Neural progenitor cell (in vitro differentiated cells): ENCODE measurements at regions not wholly inside any gene's neighbourhood (a gene's known extent, or its start where the extent isn't known, plus 50 kb on each side); places are given as distances from the start of the nearest gene placed in this dataset.

Experiments
- EZH2 ChIP-seq: fragments of 200-600 bp; sonication (generic); IDR thresholded peaks from 2 replicates; pipeline ENCODE4 v1.6.1; 2017; ENCODE audit warnings: antibody characterized with exemption, mild to moderate bottlenecking, moderate library complexity
- EZH2phosphoT487 ChIP-seq: fragments of 200-600 bp; sonication (generic); IDR thresholded peaks from 2 replicates; pipeline ENCODE4 v1.6.1; 2017; ENCODE audit warnings: antibody characterized with exemption
- TF ChIP-seq, protein P1 (sequence below): fragments of 200-600 bp; sonication (generic); IDR thresholded peaks from 2 replicates; pipeline ENCODE4 v1.5.1; 2017; ENCODE audit warnings: antibody characterized with exemption, mild to moderate bottlenecking

DNA sequence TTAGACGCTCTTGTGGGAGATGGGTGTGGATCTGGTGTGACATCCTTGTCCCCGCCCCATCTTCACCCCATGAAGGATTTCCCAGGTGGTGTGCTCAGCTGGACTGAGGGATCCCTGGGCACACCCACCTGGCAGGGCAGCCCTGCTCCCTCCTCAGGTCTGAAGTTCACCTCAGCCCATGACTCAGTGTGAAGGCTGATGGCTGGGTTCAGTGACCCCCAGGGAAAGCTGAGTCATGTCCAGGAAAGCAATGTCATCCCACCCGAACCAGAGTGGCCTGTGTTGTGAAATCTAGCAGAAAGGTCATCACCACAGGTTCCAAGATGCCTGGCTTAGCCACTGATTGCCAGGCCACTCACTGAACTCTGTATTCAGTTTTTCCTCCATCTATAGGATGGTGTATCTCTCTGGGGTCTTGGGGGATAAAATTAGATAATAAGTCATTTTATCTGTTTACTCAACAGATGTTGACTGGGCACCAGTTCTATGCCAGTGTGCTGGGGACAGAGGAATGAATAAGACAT, 97.7 kb upstream of the JUN start:
- TF ChIP-seq, protein P1, sequence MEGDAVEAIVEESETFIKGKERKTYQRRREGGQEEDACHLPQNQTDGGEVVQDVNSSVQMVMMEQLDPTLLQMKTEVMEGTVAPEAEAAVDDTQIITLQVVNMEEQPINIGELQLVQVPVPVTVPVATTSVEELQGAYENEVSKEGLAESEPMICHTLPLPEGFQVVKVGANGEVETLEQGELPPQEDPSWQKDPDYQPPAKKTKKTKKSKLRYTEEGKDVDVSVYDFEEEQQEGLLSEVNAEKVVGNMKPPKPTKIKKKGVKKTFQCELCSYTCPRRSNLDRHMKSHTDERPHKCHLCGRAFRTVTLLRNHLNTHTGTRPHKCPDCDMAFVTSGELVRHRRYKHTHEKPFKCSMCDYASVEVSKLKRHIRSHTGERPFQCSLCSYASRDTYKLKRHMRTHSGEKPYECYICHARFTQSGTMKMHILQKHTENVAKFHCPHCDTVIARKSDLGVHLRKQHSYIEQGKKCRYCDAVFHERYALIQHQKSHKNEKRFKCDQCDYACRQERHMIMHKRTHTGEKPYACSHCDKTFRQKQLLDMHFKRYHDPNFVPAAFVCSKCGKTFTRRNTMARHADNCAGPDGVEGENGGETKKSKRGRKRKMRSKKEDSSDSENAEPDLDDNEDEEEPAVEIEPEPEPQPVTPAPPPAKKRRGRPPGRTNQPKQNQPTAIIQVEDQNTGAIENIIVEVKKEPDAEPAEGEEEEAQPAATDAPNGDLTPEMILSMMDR, result no peak
- no peak for TF ChIP-seq EZH2phosphoT487
- no peak for TF ChIP-seq EZH2
